ENCODE measurements at regions not wholly inside any gene's neighbourhood (a gene's known extent, or its start where the extent isn't known, plus 50 kb on each side); places are given as distances from the start of the nearest gene placed in this dataset.

GRCh38 chr2:149679286-149679685, 91.7 kb upstream of the MMADHC start:
- DNase-seq (ENCODE audit: insufficient read length, low spot score, missing footprints), result no peak
- H3K4me3 ChIP-seq (ENCODE audit: insufficient read depth, low read length), result no peak overlapping the region
- no peak overlapping the region for H2AFZ ChIP-seq (ENCODE audit: low read length)
- no peaks in the 10 kb centered on the region for H3K36me3 ChIP-seq (ENCODE audit: insufficient read depth, low read length)
- H4K20me1 ChIP-seq (ENCODE audit: insufficient read depth, low read length), result no peaks in the 10 kb centered on the region
- H3K79me2 ChIP-seq (ENCODE audit: insufficient read depth, low read length), result no peaks in the 10 kb centered on the region
- no peak overlapping the region for H3K27ac ChIP-seq (ENCODE audit: low read depth, low read length)
- no peak overlapping the region for H3K4me2 ChIP-seq (ENCODE audit: insufficient read depth, low read length)
- no peaks in the 10 kb centered on the region for H3K9me3 ChIP-seq (ENCODE audit: low read depth, low read length)
- H3K27me3 ChIP-seq (ENCODE audit: insufficient read depth, low read length), result no peaks in the 10 kb centered on the region
- H3K4me1 ChIP-seq (ENCODE audit: insufficient read depth, low read length), result no peaks in the 10 kb centered on the region
- TF ChIP-seq, protein P1, sequence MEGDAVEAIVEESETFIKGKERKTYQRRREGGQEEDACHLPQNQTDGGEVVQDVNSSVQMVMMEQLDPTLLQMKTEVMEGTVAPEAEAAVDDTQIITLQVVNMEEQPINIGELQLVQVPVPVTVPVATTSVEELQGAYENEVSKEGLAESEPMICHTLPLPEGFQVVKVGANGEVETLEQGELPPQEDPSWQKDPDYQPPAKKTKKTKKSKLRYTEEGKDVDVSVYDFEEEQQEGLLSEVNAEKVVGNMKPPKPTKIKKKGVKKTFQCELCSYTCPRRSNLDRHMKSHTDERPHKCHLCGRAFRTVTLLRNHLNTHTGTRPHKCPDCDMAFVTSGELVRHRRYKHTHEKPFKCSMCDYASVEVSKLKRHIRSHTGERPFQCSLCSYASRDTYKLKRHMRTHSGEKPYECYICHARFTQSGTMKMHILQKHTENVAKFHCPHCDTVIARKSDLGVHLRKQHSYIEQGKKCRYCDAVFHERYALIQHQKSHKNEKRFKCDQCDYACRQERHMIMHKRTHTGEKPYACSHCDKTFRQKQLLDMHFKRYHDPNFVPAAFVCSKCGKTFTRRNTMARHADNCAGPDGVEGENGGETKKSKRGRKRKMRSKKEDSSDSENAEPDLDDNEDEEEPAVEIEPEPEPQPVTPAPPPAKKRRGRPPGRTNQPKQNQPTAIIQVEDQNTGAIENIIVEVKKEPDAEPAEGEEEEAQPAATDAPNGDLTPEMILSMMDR (IDR thresholded peaks at IDR 0.05; ENCODE audit: extremely low read depth, low read depth, low read length), result no peak

- H2AFZ ChIP-seq (ENCODE audit: low read length), result no peak overlapping the region
Measured at GRCh38 chr2:149677416-149677815, 89.8 kb upstream of the MMADHC start.

DNA sequence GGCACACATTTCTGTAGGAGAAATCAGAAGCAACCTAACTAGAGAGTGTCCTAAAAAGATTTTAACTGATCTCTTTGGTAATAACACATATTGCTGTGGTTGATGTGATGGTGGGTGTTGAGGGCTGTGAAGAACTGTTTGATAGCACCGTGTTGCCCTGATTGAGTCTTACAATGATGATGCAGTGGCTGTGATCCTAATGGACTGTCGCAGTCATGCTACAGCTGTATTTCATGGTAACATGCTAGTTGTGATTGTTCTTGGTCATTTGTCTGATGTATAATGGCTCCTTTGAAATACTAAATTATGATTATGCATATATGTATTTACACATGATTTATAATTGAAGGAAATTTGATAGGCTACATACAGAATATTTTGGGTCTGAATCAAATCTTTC, 82.5 kb upstream of the MMADHC start:
- H3K4me3 ChIP-seq (ENCODE audit: insufficient read depth, low read length), result no peak overlapping the region
- H2AFZ ChIP-seq (ENCODE audit: low read length), result no peak overlapping the region
- no peak overlapping the region for H3K4me2 ChIP-seq (ENCODE audit: insufficient read depth, low read length)
- no peak overlapping the region for H3K27ac ChIP-seq (ENCODE audit: low read depth, low read length)
- no peaks in the 10 kb centered on the region for H3K9me3 ChIP-seq (ENCODE audit: low read depth, low read length)
- H3K4me1 ChIP-seq (ENCODE audit: insufficient read depth, low read length), result no peaks in the 10 kb centered on the region
- no peaks in the 10 kb centered on the region for H3K36me3 ChIP-seq (ENCODE audit: insufficient read depth, low read length)
- DNase-seq (ENCODE audit: insufficient read length, low spot score, missing footprints), result no peak
- no peaks in the 10 kb centered on the region for H3K27me3 ChIP-seq (ENCODE audit: insufficient read depth, low read length)
- TF ChIP-seq, protein P1 (IDR thresholded peaks at IDR 0.05; ENCODE audit: extremely low read depth, low read depth, low read length), result no peak
- no peaks in the 10 kb centered on the region for H4K20me1 ChIP-seq (ENCODE audit: insufficient read depth, low read length)
- no peaks in the 10 kb centered on the region for H3K79me2 ChIP-seq (ENCODE audit: insufficient read depth, low read length)

More at GRCh38 chr2:149677416-149677815, 89.8 kb upstream of the MMADHC start:
- Histone ChIP-seq H3K4me3 (ENCODE audit: insufficient read depth, low read length) (no peak overlapping the region), H3K79me2 (ENCODE audit: insufficient read depth, low read length) (no peaks in the 10 kb centered on the region), H3K27me3 (ENCODE audit: insufficient read depth, low read length) (no peaks in the 10 kb centered on the region), H3K27ac (ENCODE audit: low read depth, low read length) (no peak overlapping the region), H3K4me1 (ENCODE audit: insufficient read depth, low read length) (no peaks in the 10 kb centered on the region), H3K36me3 (ENCODE audit: insufficient read depth, low read length) (no peaks in the 10 kb centered on the region), H3K9me3 (ENCODE audit: low read depth, low read length) (no peaks in the 10 kb centered on the region), H4K20me1 (ENCODE audit: insufficient read depth, low read length) (no peaks in the 10 kb centered on the region), H3K4me2 (ENCODE audit: insufficient read depth, low read length) (no peak overlapping the region)
- DNase-seq (ENCODE audit: insufficient read length, low spot score, missing footprints), result no peak
- TF ChIP-seq, protein P1 (IDR thresholded peaks at IDR 0.05; ENCODE audit: extremely low read depth, low read depth, low read length), result no peak

DNA sequence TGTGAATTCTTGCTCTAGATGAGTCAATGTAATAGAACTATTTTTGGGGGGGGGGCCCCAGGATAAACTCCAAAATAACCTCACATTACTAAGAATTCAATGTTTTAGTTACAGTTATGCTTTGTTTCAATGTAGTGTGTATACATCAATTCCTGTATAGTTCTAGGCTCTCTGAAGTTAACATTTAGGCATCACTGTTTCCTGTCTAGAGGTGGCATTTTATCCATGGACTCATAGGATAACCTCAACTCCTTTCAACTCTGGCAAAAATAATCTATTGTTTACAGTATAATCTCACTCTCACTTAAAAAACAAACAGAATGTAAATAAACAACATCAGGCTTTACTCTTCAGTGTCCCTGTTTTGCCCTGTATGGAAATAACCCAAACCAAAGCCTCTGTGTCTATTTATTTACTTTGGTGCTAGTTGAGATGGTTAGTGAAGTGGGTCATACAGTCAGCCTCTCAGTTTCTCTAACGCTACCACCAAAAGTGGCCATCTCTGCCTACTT, 79.3 kb upstream of the MMADHC start:
- Histone ChIP-seq H3K79me2 (ENCODE audit: insufficient read depth, low read length) (no peaks in the 10 kb centered on the region), H3K4me1 (ENCODE audit: insufficient read depth, low read length) (peaks cover 6% of the 10 kb centered on the region), H3K4me3 (ENCODE audit: insufficient read depth, low read length) (no peak overlapping the region), H3K27me3 (ENCODE audit: insufficient read depth, low read length) (no peaks in the 10 kb centered on the region), H3K4me2 (ENCODE audit: insufficient read depth, low read length) (no peak overlapping the region), H3K9me3 (ENCODE audit: low read depth, low read length) (no peaks in the 10 kb centered on the region), H4K20me1 (ENCODE audit: insufficient read depth, low read length) (no peaks in the 10 kb centered on the region), H2AFZ (ENCODE audit: low read length) (peak overlapping the region; percentile 15), H3K36me3 (ENCODE audit: insufficient read depth, low read length) (no peaks in the 10 kb centered on the region), H3K27ac (ENCODE audit: low read depth, low read length) (no peak overlapping the region)
- TF ChIP-seq, protein P1 (IDR thresholded peaks at IDR 0.05; ENCODE audit: extremely low read depth, low read depth, low read length), result no peak
- DNase-seq (ENCODE audit: insufficient read length, low spot score, missing footprints), result no peak

Measured in osteoblast (primary cell).